ENCODE measurements at regions not wholly inside any gene's neighbourhood (a gene's known extent, or its start where the extent isn't known, plus 50 kb on each side); places are given as distances from the start of the nearest gene placed in this dataset.

GRCh38 chr18:67995769-67996168 is 479.2 kb upstream of the DSEL start:
- no peak for DNase-seq (ENCODE audit: low read depth in 2 of 2)

GRCh38 chr18:67980241-67980640 is 463.7 kb upstream of the DSEL start:
- DNase-seq (ENCODE audit: low read depth in 2 of 2): no peak

GRCh38 chr18:67977067-67977616 is 460.6 kb upstream of the DSEL start:
- no peak for DNase-seq (ENCODE audit: low read depth in 2 of 2)

GRCh38 chr18:67973916-67974315 is 457.4 kb upstream of the DSEL start:
- peak in 1 of 2 experiments; percentile 6 for DNase-seq (ENCODE audit: low read depth in 2 of 2)

GRCh38 chr18:67969458-67969857 is 452.9 kb upstream of the DSEL start:
- DNase-seq (ENCODE audit: low read depth in 2 of 2): no peak

GRCh38 chr18:67966224-67966623 is 449.7 kb upstream of the DSEL start:
- no peak for DNase-seq (ENCODE audit: low read depth in 2 of 2)

- DNase-seq (ENCODE audit: low read depth in 2 of 2): no peak
Measured at GRCh38 chr18:67964462-67964861, 447.9 kb upstream of the DSEL start.

GRCh38 chr18:67961701-67962440 is 445.4 kb upstream of the DSEL start:
- no peak for DNase-seq (ENCODE audit: low read depth in 2 of 2)

GRCh38 chr18:67957684-67958083 is 441.2 kb upstream of the DSEL start:
- no peak for DNase-seq (ENCODE audit: low read depth in 2 of 2)

- no peak for DNase-seq (ENCODE audit: low read depth in 2 of 2)
Measured at GRCh38 chr18:67954594-67954993, 438.1 kb upstream of the DSEL start.

- DNase-seq (ENCODE audit: low read depth in 2 of 2): no peak
Measured at GRCh38 chr18:67951137-67951536, 434.6 kb upstream of the DSEL start.

- peak in 1 of 2 experiments; percentile 24 for DNase-seq (ENCODE audit: low read depth in 2 of 2)
Measured at GRCh38 chr18:67938660-67939059, 422.1 kb upstream of the DSEL start.

- no peak for DNase-seq (ENCODE audit: low read depth in 2 of 2)
Measured at GRCh38 chr18:67935638-67936037, 419.1 kb upstream of the DSEL start.

- no peak for DNase-seq (ENCODE audit: low read depth in 2 of 2)
Measured at GRCh38 chr18:67933271-67933670, 416.8 kb upstream of the DSEL start.

- peak in 1 of 2 experiments; percentile 6 for DNase-seq (ENCODE audit: low read depth in 2 of 2)
Measured at GRCh38 chr18:67932271-67932670, 415.8 kb upstream of the DSEL start.

- DNase-seq (ENCODE audit: low read depth in 2 of 2): peak in 1 of 2 experiments; percentile 13
Measured at GRCh38 chr18:67926929-67927864, 410.7 kb upstream of the DSEL start.

- DNase-seq (ENCODE audit: low read depth in 2 of 2): no peak
Measured at GRCh38 chr18:67924656-67925055, 408.1 kb upstream of the DSEL start.

GRCh38 chr18:67919316-67919715 is 402.8 kb upstream of the DSEL start:
- DNase-seq (ENCODE audit: low read depth in 2 of 2): no peak

- no peak for DNase-seq (ENCODE audit: low read depth in 2 of 2)
Measured at GRCh38 chr18:67916097-67916496, 399.6 kb upstream of the DSEL start.

GRCh38 chr18:67913040-67913439 is 396.5 kb upstream of the DSEL start:
- no peak for DNase-seq (ENCODE audit: low read depth in 2 of 2)

- DNase-seq (ENCODE audit: low read depth in 2 of 2): no peak
Measured at GRCh38 chr18:67901573-67901972, 385.1 kb upstream of the DSEL start.

GRCh38 chr18:67896451-67896850 is 379.9 kb upstream of the DSEL start:
- DNase-seq (ENCODE audit: low read depth in 2 of 2): no peak

- no peak for DNase-seq (ENCODE audit: low read depth in 2 of 2)
Measured at GRCh38 chr18:67893916-67894315, 377.4 kb upstream of the DSEL start.
